DND-41 (cell line): ENCODE measurements at regions not wholly inside any gene's neighbourhood (a gene's known extent, or its start where the extent isn't known, plus 50 kb on each side); places are given as distances from the start of the nearest gene placed in this dataset.

ENCODE experiments used
- ATAC-seq: fragments of 200-7000 bp; cut with Tn5 transposase; 3 replicates; pipeline ENCODE4 v1.9.1; 2021; ENCODE audit warnings: low read depth; ENCODE audit not compliant: insufficient read depth
- DNase-seq: peaks from one replicate; pipeline ENCODE4 v3.0.0-alpha.2; 2020
- H2AFZ ChIP-seq: 2 replicates; pipeline ENCODE4 v1.6.0; 2012; ENCODE audit warnings: low read depth, low read length
- H3K27ac ChIP-seq: 2 replicates; pipeline ENCODE4 v1.5.1; 2012; ENCODE audit warnings: low read length, inconsistent platforms
- H3K27me3 ChIP-seq: fragments of 200-600 bp; sonication (generic); 2 replicates; pipeline ENCODE4 v1.6.0; 2012; ENCODE audit warnings: low read length, mild to moderate bottlenecking, inconsistent platforms; ENCODE audit not compliant: insufficient read depth, poor library complexity
- H3K36me3 ChIP-seq: 2 replicates; pipeline ENCODE4 v1.5.1; 2012; ENCODE audit warnings: low read length, inconsistent platforms; ENCODE audit not compliant: insufficient read depth
- H3K4me1 ChIP-seq: 2 replicates; pipeline ENCODE4 v1.5.1; 2012; ENCODE audit warnings: mild to moderate bottlenecking, low read length; ENCODE audit not compliant: insufficient read depth
- H3K4me2 ChIP-seq: 2 replicates; pipeline ENCODE4 v1.6.0; 2012; ENCODE audit warnings: mild to moderate bottlenecking, moderate library complexity, low read length, inconsistent platforms; ENCODE audit not compliant: insufficient read depth
- H3K4me3 ChIP-seq, 2 experiments: fragments of 200-600 bp in 1 of 2; shearing (Covaris generic) in 1 of 2; 2 replicates each; pipeline ENCODE4 v1.5.1; 2012 to 2016; ENCODE audit warnings: inconsistent platforms in 2 of 2, low read length in 2 of 2, mild to moderate bottlenecking in 2 of 2, low read depth in 1 of 2, moderate library complexity in 1 of 2
- H3K79me2 ChIP-seq: 2 replicates; pipeline ENCODE4 v1.6.0; 2012; ENCODE audit warnings: low read length, inconsistent platforms; ENCODE audit not compliant: insufficient read depth
- H3K9ac ChIP-seq: 2 replicates; pipeline ENCODE4 v1.6.0; 2012; ENCODE audit warnings: low read depth, mild to moderate bottlenecking, inconsistent platforms, low read length, moderate library complexity
- H3K9me3 ChIP-seq: 2 replicates; pipeline ENCODE4 v1.5.1; 2012; ENCODE audit warnings: low read length, moderate library complexity, mild to moderate bottlenecking, inconsistent platforms; ENCODE audit not compliant: insufficient read depth, severe bottlenecking
- H4K20me1 ChIP-seq: 2 replicates; pipeline ENCODE4 v1.6.0; 2012; ENCODE audit warnings: low read length; ENCODE audit not compliant: insufficient read depth
- EZH2 ChIP-seq: IDR thresholded peaks from 3 replicates; pipeline ENCODE4 v1.6.1; 2012; ENCODE audit warnings: borderline replicate concordance, low read depth, mild to moderate bottlenecking, moderate library complexity, low read length, inconsistent platforms; ENCODE audit not compliant: severe bottlenecking
- TF ChIP-seq, protein P1 (sequence below): IDR thresholded peaks from 2 replicates; pipeline ENCODE4 v1.5.1; 2012; ENCODE audit warnings: borderline replicate concordance, low read length, moderate library complexity, mild to moderate bottlenecking; ENCODE audit not compliant: poor library complexity, severe bottlenecking; ENCODE audit errors: extremely low read depth

DNA sequence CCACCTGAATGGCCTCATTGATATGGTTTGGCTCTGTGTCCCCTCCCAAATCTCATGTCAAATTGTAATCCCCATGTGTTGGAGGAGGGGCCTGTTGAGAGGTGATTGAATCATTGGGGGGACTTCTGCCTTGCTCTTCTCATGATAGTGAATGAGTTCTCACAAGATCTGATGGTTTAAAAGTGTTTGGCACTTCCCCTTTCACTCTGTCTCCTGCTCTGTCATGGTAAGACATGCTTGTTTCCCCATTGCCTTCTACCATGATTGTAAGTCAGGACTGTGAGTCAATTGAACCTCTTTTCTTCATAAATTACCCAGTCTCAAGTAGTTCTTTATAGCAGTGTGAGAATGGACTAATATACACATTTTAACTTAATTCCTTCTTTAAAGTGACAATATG lies 146.8 kb upstream of the KCNJ3 start:
- Histone ChIP-seq H4K20me1 (no peaks in the 10 kb centered on the region), H3K79me2 (no peaks in the 10 kb centered on the region), H3K4me2 (no peak overlapping the region), H3K27me3 (no peaks in the 10 kb centered on the region), H3K4me1 (no peaks in the 10 kb centered on the region), H2AFZ (no peak overlapping the region), H3K9ac (no peak overlapping the region), H3K4me3 (no peak overlapping the region), H3K36me3 (no peaks in the 10 kb centered on the region), H3K27ac (no peak overlapping the region), H3K9me3 (peaks cover 2% of the 10 kb centered on the region)
- no peak for DNase-seq
- TF ChIP-seq, protein P1, sequence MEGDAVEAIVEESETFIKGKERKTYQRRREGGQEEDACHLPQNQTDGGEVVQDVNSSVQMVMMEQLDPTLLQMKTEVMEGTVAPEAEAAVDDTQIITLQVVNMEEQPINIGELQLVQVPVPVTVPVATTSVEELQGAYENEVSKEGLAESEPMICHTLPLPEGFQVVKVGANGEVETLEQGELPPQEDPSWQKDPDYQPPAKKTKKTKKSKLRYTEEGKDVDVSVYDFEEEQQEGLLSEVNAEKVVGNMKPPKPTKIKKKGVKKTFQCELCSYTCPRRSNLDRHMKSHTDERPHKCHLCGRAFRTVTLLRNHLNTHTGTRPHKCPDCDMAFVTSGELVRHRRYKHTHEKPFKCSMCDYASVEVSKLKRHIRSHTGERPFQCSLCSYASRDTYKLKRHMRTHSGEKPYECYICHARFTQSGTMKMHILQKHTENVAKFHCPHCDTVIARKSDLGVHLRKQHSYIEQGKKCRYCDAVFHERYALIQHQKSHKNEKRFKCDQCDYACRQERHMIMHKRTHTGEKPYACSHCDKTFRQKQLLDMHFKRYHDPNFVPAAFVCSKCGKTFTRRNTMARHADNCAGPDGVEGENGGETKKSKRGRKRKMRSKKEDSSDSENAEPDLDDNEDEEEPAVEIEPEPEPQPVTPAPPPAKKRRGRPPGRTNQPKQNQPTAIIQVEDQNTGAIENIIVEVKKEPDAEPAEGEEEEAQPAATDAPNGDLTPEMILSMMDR = no peak
- no peak for TF ChIP-seq EZH2
- no peak for ATAC-seq

DNA sequence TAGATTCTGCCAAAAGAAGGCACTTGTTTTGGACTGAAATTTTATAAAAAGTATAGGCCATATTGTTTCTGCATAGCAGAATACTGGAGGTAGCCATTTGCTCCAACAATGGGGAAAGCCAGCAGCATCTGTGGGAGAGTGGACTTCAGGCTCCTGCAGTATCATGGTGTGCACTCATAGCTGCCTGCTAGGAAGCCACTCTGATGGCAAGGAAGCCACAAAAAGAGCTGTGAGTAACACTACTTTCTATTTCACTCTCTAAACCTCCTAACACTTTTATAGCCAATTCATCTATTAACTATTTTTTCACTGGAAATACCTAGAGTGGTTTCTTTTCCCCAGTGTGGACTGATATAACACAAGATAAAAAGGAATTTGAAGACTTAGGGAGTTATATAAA lies 144.4 kb upstream of the KCNJ3 start:
- no peaks in the 10 kb centered on the region for H3K79me2 ChIP-seq
- TF ChIP-seq, protein P1 = no peak
- no peaks in the 10 kb centered on the region for H3K27me3 ChIP-seq
- no peaks in the 10 kb centered on the region for H3K9me3 ChIP-seq
- H4K20me1 ChIP-seq = no peaks in the 10 kb centered on the region
- ATAC-seq (no peak), DNase-seq (no peak)
- H3K4me1 ChIP-seq = no peaks in the 10 kb centered on the region
- H3K36me3 ChIP-seq = no peaks in the 10 kb centered on the region
- H3K4me2 ChIP-seq = no peak overlapping the region
- H3K4me3 ChIP-seq = no peak overlapping the region
- H3K27ac ChIP-seq = no peak overlapping the region
- no peak overlapping the region for H2AFZ ChIP-seq
- H3K9ac ChIP-seq = no peak overlapping the region

DNA sequence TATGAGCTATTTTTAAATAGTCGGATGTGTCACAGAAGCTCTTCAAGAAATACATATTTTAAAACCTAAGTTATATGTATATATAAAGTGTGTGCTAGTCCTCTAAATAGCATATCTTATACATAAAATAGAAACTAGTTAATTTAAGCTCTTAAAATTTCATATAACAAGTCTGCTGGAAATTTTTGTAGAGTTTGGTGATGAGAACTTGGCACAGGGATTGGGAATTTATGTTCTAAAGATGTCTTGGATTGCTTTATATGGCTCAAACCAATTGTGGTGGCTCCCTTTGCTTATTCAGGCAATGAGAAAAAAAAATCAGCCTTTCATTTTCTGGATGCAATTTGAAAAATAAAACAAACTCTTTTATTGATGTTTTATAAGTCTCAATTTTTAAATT lies 142.8 kb upstream of the KCNJ3 start:
- Histone ChIP-seq H4K20me1 (no peaks in the 10 kb centered on the region), H3K79me2 (no peaks in the 10 kb centered on the region), H3K36me3 (no peaks in the 10 kb centered on the region), H3K9ac (no peak overlapping the region), H3K4me2 (no peak overlapping the region), H3K27ac (no peak overlapping the region), H3K27me3 (no peaks in the 10 kb centered on the region), H3K9me3 (no peaks in the 10 kb centered on the region), H3K4me3 (no peak overlapping the region), H2AFZ (no peak overlapping the region), H3K4me1 (no peaks in the 10 kb centered on the region)
- TF ChIP-seq, protein P1 = no peak
- TF ChIP-seq EZH2 = no peak
- DNase-seq (no peak), ATAC-seq (no peak)

DNA sequence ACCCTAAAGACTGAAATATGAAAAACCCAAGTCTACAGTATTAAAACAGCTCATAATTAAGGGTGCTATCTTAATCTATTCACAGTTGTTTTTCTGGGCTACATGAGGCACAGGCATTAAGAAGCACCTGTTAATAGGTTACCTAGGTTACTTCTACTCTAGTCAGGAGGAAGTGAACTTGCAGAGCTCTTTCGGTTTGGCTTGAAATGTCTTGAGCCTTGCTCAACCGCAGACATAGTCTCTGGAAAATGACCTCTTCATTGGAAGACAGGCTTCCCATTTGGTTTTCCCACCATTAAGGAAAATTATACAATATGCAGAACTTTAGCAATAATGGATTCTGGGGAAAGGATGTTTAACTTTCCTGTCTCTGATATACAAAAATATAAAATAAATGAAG lies 142.3 kb upstream of the KCNJ3 start:
- DNase-seq (no peak), ATAC-seq (no peak)
- Histone ChIP-seq H3K9ac (no peak overlapping the region), H4K20me1 (no peaks in the 10 kb centered on the region), H3K4me1 (no peaks in the 10 kb centered on the region), H3K4me3 (no peak overlapping the region), H3K9me3 (no peaks in the 10 kb centered on the region), H3K36me3 (no peaks in the 10 kb centered on the region), H2AFZ (no peak overlapping the region), H3K79me2 (no peaks in the 10 kb centered on the region), H3K4me2 (no peak overlapping the region), H3K27me3 (no peaks in the 10 kb centered on the region), H3K27ac (no peak overlapping the region)
- TF ChIP-seq, protein P1 = no peak
- no peak for TF ChIP-seq EZH2
